NCI-H187 (cell line): ENCODE measurements at regions not wholly inside any gene's neighbourhood (a gene's known extent, or its start where the extent isn't known, plus 50 kb on each side); places are given as distances from the start of the nearest gene placed in this dataset.

Source experiments
- DNase-seq, 2 experiments: peaks; one replicate each; lab custom pipeline; 2025; lab: John Stamatoyannopoulos, UW

DNA sequence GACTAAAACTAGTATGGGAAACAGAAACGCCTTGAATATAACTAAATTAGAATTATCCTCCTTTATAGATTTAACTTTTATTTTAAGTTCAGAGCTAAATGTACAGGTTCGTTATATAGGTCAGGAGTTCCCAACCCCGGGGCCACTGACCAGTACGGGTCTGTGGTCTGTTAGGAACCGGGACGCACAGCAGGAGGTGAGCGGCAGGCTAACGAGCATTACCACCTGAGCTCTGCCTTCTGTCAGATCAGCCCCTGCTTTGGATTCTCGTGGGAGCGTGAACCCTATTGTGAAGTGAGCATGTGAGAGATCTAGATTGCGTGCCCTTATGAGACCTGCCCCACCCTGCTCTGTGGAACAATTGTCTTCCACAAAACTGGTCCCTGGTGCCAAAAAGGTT lies 51.0 kb downstream of the FAT4 start:
- DNase-seq = no peak

DNA sequence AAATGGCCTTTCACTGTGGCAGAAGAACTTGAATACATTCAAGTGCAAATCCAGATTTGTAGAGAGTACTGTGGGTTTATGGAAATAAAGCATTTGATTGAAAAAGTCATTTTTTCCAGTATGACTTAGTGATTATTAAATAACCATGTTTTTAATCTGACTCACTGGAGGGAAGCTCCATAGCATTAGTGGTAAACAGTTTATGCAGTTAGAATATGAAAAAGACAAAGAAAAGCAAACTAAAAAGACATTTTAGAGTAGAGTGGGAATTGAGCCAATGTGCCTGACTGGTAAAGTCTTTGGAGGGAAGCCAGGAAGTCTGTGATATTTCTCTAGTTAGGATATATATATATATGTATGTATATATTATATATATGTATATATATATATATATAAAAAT lies 53.4 kb downstream of the FAT4 start:
- no peak for DNase-seq

DNA sequence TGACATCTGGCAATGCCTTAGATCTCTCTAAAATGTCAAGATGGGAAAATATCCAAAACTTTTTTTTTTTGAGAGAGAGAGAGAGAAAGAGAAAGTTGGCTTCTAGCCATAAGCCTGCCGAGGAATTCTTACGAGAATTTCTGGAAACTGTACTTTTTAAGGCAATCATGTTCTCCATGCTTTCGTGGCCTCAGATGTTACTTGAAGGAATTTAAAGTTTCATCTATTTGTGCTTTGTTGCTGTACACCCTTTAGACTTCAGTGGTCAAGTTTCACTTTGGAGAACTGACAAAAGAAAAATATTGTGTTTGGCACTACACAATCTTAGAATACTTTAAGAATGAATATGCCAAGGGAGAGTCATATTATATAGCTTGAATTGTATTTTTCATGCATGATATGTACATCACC lies 53.9 kb downstream of the FAT4 start:
- DNase-seq = no peak

DNA sequence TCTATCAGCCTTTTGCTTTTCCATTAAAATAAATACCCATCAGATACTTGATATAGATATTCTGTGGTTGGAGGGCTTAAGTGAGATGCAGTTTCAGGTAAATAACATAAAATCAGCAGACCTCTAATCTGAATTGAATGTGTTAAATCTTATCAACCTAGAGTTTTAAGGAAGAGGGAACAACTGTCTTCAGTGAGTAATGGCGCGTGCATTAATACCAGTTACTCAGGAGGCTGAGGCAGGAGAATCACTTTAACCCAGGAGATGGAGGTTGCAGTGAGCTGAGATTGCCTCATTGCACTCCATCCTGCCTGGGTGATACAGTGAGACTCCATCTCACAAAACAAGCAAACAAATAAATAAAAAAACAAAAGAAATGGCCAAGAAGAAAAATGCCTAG lies 54.3 kb downstream of the FAT4 start:
- no peak for DNase-seq

DNA sequence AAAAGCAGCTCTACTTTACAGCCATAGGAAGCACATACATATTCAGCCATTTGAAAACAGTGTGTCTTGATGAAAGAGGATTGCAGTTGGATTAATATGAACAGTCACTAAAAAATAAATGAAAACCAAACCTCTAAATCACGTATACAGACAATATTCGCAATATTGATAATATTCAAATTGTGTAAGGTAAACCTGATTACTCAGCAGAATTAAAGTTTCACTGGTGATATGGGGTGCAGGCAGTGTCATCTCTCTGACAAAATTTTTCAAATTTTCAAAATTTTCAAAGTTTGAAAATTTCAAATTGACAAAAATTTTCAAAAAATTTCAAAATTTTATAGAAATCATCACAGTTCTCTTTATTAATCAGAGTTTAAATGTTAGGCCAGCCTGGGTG lies 55.7 kb downstream of the FAT4 start:
- DNase-seq = no peak

DNA sequence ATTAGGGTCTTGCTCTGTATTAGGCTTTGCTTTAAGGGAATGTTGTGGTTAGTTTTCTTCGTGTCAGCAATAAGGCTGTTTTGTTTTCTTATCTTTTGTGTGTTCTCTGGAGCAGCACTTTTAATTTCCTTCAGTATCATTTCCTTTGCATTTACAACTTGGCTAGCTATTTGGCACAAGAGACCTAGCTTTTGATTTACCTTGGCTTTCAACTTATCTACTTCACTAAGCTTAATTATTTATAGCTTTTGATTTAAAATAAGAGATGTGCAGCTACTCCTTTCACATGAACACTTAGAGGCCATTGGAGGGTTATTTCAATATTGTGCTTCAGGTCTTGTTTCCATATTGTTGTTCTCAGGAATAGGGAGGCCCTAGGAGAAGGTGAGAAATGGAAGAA lies 68.2 kb downstream of the FAT4 start:
- DNase-seq = no peak

DNA sequence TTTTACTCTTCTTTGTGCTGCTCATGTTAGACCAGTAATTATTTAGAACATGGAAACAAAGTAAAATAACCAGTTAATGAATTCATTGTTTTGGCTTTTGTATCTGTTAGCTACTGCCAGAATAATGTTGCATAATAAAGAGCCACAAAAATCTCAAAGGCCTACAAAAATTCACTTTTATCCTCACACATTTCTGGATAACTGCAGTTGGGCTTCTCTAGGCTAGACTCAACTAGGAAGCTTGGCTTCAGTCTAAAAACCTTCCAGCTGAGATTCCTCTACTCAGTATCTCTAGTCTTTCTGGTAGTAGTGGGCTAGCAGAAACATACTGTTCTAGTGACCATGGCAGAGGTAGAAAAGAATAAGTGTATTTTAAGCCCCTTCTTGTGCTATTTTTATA lies 73.0 kb downstream of the FAT4 start:
- no peak for DNase-seq

DNA sequence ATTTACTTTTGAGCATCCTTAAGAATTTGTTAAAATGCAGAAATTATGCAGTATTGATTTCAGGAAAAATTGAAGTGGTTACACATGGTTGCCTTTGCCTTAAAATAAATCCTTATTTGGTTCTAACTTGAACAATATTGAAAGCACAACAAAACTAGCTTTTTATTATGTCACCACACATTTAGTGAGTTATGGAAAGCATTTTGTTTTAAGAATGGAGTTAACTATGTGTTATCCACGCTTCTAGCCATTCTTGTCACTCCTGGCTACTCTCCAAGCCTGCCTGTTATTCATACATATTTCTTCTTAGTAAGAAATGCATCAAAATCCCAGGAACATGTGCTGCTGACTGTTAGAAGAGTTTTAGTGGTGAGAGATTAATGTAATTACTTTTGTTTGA lies 73.9 kb downstream of the FAT4 start:
- no peak for DNase-seq

DNA sequence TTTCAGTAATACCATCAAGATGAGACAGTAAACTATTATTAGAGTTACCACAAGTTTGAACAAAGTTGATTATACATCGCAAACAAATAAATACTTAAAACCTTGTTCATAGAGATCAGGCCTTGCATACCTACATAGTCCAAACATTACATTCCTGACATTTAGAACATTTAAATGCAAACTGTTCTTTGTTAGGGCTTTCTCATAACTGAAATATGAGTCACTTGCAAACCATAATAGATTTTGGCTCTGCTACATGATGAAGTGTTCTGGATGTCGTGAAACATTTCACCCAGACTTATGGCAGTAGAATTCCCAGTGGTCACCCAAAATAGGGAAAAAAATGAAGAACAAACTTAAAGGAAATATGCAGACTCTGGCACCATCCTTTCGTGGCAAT lies 75.0 kb downstream of the FAT4 start:
- no peak for DNase-seq

DNA sequence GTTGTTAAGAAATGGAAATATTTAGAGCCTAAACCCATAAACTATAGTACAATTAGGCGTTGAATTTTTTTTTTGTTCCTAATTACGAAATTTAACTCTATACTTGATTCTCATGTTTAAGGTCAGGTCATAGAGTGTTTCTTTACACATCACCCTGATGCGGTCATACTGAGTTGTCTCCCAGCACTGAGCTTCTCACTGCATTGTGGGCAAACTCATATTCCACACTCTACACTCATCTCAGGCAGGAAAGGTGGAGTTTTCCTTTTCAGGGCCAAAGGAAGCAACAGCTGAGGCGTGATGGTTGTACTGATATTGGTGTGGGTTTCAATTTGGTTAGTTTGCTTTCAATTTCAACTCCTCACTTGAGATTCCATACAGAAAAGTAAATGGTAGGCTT lies 75.4 kb downstream of the FAT4 start:
- DNase-seq = no peak

DNA sequence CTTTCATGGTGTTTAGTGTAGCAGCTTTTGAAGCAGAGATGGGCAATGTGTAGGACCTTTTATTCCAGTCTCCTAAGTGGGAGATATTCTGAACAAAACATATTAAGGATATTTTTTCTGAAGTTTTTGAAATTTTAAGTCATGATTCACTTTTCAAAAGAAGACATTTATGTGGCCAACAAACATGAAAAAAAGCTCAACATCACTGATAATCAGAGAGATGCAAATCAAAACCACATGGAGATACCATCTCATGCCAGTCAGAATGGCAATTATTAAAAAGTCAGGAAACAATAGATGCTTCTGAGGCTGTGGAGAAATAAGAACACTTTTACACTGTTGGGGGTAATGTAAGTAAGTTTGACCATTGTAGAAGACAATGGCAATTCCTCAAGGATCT lies 76.0 kb downstream of the FAT4 start:
- DNase-seq = no peak

DNA sequence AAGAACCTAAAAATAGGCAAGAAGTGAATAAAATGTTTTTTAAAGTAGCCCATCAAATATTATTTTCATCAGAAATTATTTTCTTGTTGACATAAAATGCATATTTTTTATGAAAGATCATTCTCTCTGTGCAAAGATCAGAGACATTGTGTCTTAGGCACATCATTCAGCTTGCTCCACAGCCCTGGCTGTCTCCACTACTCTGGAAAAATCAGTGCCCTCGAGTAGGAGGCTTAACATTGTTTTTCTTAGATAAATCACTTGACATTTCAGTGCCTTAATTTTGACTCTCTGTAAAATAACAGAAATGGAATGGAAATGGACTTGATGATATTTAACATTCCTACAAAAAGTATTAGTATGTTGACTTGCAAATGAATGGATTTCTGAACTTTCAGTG lies 77.9 kb downstream of the FAT4 start:
- no peak for DNase-seq

DNA sequence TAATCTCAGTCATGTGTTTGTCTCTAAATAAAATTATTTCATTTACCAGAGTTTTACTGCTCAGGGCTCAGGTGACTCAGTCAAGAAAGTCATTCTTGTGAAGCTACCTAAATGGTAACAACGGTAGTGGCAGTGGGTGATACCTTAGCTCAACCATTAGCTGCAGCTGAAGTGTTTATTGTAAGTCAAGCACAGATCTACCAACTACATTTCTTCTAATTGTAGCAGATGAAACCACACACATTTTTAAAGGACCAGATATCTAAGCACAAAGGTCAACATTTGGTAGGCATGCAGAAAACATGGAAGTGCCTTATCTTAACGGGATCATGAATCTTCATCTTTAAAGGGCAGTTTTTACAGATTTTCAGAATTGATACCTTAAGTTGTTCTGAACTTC lies 79.1 kb downstream of the FAT4 start:
- DNase-seq = no peak

DNA sequence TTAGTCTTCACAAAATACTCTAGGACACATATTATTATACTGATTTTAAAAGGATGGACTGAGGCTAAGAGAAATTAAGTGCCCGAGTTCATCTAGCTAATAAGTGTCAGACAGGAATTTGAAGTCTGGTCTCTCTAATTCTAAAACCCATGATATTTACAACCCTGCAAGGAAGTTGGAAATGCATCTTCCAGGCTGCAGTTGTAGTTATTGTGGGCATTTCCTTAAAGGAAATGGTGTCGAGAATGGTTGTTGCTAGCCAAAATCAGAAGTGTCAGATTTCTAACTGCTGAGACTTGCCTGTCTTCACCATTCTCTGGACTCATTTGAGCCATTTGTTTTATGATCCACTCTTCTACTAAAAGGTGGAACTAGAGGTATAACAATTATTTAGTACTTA lies 82.5 kb downstream of the FAT4 start:
- DNase-seq = no peak

DNA sequence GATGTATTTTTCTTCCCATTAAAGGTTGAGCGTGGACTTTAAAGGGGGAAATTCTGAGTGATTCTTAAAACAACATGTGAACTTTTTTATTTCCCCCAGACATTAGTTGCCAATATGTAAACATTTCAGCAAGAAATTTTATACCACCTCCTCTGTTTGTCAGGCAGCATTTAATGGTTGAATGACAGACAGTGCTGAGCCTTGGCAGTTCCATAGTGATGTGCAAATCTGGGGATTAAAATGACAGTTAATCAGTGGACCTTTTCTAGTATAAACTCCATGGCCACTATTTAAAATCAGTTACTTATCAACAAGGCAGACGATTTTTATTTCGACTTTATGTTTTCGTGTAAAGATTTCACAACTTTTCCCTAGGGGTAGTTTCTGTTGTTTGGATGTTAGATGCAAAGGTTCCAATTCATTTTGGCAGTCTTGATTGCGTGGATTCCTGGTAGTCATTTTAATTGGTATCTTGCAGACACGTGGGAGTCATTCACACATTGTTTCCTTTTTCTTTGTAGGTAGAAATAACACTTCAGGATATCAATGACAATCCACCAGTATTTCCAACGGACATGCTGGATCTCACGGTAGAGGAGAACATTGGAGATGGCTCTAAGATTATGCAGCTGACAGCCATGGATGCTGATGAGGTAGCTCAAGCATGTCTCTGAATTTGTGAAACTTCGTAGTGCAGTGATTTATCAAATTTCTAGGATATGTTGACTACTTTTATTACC lies 83.7 kb downstream of the FAT4 start:
- DNase-seq = no peak

DNA sequence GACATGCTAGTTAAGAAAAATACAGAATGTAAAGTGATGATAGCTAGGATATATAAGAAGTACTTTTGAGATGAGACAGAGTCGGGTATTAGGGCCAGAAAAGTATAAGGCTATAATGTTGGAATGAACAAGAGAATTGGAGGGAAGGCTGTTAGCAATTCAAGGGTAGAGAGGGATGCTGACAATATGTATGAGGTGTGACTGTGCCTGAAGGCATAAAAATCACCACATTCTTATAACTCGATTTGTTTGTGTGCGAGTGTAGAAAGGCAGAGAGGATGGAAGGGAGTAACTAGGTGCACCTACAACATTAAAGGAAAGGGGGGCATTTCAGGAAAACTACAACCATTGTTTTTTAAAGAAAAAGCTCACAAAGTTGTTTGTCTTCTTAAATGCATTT lies 86.0 kb downstream of the FAT4 start:
- no peak for DNase-seq

DNA sequence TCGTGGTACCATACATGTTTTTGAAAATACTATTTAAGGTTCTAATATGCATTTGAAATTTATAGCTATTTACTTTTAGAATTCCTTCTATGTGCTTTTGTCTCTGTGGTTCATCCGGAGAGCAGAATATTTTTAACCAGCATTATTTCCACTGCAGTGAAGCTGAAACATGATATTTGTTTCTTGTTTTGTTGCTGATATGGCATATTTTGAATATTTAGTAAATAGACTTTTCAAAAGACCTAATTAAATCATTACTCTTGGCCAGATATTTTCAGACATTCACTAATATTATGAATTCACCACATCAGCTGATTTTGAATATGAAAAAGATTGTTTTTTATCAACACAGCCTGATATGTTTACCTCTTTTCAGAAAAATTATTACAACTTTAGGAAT lies 87.0 kb downstream of the FAT4 start:
- DNase-seq = no peak

DNA sequence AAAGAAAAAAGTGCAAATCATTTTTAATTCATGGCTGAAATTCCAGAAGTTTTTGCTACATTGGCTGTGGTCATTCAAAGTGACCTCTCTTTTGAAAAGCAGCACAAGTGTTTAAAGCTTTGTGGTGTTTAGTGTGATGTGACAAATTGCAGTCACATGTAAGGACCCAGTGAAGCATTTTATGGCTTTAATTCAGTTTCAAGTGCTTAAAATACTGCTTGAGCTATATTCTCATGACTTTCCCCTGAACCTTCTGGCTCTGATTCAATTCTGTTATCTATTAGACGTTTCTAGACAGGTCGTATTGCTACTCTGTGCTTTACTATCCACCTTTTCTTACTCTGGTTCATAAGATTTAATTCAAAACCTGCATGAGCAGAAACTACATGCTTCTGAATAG lies 105.8 kb downstream of the FAT4 start:
- DNase-seq = no peak

DNA sequence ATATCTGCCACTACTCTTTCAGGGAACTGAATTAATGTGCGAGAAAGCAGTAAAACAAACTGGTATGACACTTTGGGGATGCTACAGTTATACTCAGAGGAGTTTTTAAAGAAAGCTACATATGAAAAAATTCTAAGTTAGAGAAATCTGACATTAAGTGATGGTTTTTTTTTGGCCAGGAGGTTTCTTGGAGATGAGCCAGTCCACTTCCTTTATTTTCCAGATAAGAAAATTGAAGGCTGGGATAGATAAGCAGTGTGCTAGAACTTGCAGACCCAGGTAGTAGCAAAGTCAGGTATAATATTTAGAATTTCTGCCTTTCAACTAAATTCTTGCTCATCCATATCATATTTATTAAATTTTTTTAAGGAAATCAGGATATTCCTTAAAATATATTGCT lies 106.8 kb downstream of the FAT4 start:
- DNase-seq = no peak

DNA sequence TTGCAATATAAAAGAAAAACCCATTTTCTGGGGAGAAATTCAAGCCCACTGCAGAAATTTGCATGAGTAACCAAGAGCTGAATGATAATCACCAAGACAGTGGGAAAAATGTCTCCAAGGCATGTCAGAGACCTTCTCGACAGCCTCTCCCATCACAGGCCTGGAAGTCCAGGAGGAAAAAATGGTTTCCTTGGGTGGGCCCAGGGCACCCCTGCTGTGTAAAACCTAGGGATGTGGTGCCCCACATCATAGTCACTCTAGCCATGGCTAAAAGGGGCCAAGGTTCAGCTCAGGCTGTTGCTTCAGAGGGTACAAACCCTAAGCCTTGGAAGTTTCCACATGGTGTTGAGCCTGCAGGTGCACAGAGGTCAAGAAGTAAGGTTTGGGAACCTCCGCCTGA lies 108.4 kb downstream of the FAT4 start:
- DNase-seq = no peak

DNA sequence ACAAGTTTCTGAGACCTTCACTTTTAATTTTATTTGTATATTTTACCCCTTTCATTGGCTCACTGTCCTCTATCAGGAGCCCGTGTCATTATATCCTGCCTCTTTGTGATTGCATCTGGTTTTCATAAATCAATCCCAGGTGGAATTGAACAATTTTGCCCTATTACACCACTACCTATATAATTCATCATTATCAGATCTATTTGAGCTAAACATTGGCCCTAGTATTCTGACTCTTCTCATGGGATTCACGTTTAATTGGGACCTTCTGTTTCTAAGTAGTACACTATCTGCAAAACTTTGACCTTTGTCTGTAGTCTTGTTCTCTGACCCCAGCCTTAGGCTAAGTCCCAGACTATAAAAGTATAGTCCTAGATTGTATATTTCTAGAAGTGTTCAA lies 114.1 kb downstream of the FAT4 start:
- DNase-seq = no peak

DNA sequence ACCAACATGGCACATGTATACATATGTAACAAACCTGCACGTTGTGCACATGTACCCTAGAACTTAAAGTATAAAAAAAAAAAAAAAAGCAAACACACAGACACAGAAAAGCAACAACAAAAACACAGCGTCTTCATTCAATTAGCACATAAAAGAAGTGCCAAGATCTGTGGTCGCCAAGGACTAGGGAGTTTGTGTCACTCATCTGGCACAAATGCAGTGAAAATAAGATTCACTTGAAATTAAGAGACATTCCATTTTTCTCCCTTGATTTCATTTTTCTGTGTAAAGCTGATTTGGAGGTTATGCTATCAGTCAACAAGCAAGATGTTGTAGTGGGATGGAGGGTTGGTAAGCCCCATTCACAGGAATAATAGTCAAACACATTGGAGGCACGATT lies 115.3 kb downstream of the FAT4 start:
- DNase-seq = no peak

DNA sequence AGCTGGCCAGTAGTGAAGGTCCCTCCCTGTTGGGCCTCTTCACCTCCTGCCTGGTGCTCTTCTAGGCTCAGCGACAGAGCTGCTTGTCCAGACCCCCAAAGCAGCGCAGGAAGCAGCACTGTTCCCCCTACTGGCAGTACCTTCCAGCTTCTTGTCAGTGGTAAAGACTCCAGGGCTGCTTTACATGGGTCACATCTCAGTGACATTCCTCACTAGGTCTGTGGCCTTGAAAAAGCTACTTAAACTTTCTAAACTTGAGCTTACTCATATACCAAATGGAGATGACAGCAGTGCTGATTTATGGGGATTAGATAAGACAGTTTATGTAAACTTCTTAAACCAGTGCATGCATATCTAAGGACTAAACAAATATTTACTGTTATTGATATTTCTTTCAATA lies 117.3 kb downstream of the FAT4 start:
- no peak for DNase-seq

DNA sequence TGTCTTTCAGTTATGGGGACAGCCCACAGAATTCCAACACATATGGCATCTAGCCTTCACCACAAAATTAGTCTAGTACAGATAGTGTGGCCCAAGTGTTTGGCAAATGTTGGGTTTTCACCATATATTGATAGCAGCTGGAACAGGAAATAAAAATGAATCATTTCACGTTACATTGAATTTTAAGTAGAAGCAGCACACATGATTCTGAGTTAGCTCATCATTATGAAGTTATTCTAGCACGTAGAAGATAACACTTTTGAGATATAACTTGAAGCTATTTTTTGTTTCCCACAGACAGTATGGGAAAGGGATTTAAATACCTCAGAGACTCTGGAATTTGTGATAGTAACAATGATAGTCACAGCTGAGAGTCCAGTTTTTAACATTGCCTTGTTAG lies 118.7 kb downstream of the FAT4 start:
- DNase-seq = no peak

DNA sequence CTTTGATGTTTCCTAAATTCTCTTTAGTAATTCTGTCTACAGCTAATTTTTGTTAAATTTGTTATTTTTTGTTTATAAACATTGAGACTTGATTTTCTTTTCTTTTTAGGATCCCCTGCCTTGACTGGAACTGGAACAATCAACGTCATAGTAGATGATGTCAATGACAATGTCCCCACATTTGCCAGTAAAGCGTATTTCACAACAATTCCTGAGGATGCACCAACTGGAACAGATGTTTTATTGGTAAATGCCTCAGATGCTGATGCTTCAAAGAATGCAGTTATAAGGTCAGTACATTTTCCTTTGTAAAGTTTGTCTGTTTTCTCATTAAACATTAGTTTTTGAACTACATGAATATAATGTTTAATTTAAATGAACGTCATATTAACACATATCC lies 119.4 kb downstream of the FAT4 start:
- DNase-seq = no peak
